ENCODE measurements at regions not wholly inside any gene's neighbourhood (a gene's known extent, or its start where the extent isn't known, plus 50 kb on each side); places are given as distances from the start of the nearest gene placed in this dataset.

DNA sequence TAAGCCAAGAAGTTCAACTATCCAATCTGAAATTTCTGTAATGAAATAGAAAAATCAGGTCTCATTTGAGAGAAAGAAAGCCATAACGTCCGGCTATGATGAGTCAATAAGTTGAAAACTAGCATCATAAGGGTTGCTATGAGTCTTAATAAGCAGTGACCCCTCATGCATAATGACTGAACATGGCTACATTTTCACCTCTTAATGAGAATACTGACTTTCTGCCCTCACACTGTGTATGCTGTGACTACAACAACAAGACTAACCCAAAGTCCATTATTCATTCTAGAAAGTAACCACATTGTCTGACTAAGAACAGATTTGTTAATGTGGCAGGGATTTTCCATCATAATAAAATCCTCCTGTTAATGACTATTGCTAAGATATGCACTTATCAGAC lies 884.0 kb upstream of the CADM2 start:
- TF ChIP-seq, protein P1, sequence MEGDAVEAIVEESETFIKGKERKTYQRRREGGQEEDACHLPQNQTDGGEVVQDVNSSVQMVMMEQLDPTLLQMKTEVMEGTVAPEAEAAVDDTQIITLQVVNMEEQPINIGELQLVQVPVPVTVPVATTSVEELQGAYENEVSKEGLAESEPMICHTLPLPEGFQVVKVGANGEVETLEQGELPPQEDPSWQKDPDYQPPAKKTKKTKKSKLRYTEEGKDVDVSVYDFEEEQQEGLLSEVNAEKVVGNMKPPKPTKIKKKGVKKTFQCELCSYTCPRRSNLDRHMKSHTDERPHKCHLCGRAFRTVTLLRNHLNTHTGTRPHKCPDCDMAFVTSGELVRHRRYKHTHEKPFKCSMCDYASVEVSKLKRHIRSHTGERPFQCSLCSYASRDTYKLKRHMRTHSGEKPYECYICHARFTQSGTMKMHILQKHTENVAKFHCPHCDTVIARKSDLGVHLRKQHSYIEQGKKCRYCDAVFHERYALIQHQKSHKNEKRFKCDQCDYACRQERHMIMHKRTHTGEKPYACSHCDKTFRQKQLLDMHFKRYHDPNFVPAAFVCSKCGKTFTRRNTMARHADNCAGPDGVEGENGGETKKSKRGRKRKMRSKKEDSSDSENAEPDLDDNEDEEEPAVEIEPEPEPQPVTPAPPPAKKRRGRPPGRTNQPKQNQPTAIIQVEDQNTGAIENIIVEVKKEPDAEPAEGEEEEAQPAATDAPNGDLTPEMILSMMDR (IDR thresholded peaks at IDR 0.05): no peak
- no peak for TF ChIP-seq POLR2A (IDR thresholded peaks at IDR 0.05)

Data from testis (tissue), 2 donors.